ENCODE measurements at regions not wholly inside any gene's neighbourhood (a gene's known extent, or its start where the extent isn't known, plus 50 kb on each side); places are given as distances from the start of the nearest gene placed in this dataset.

DNA sequence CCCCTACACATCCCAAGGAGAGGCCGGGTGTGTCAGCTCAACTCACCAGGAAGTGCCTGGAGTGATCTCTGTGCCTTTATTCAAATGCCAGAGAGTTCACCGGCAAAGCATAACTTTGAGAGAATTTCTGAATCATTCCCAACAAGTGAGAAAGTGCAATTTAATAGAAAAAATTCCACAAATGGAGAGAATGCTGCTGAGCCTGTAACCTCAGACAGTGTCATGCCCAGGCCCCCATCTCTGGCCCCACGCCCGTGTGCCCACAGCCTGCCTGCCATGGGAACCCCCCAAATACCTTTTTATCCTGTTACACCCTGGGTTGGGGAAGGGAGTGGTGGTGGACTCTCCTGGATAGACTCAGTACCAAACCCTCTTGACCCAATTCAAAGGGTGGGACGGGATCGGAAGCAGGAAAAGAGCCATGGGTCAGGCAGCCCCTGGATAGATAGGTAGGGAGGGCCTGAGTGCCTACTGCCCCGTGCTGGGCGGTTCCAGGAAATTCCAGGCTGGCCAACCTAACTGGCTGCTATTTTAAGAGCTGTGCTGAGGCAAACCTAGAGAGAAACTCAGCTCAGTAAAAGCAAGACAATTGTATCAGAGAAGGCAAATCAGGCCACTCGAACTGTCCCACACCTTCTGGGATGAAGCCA, 179.0 kb upstream of the FOXA2 start:
- peak overlapping the region; percentile 12 for H3K4me2 ChIP-seq (ENCODE audit: insufficient read depth, low read length)
- no peaks in the 10 kb centered on the region for H3K27me3 ChIP-seq (ENCODE audit: control insufficient read depth in 2 of 2, insufficient read depth in 2 of 2, low read length in 2 of 2)
- H4K20me1 ChIP-seq (replicated peaks; ENCODE audit: control insufficient read depth, extremely low read depth, insufficient read depth, low read length): no peaks in the 10 kb centered on the region
- ChIA-PET POLR2A (interaction anchor here (1.1 kb wide), 1 partner anchor 595 kb away, joined by 3 read pairs; no protein-coding TSS in a partner anchor), CTCF (interaction anchor here (0.8 to 1.6 kb wide), 6 partner anchors 25 to 416 kb away, joined by 3 to 9 read pairs (median 3); no protein-coding TSS in a partner anchor)
- H3K79me2 ChIP-seq (ENCODE audit: control insufficient read depth, insufficient read depth, low read length): no peaks in the 10 kb centered on the region
- FAIRE-seq (peak; percentile 56), DNase-seq (ENCODE audit: low read depth, low spot score) (peak; percentile 51)
- H3K27ac ChIP-seq (ENCODE audit: insufficient read depth, low read depth, low read length): peak overlapping the region; percentile 34
- H3K9me3 ChIP-seq (replicated peaks; ENCODE audit: control insufficient read depth, insufficient read depth, low read length): no peaks in the 10 kb centered on the region
- TF ChIP-seq, protein P1, sequence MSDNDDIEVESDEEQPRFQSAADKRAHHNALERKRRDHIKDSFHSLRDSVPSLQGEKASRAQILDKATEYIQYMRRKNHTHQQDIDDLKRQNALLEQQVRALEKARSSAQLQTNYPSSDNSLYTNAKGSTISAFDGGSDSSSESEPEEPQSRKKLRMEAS (IDR thresholded peaks at IDR 0.05; ENCODE audit: insufficient read depth, insufficient read length): no peak
- no peak for TF ChIP-seq POLR2AphosphoS5 (IDR thresholded peaks at IDR 0.05; ENCODE audit: insufficient read depth, low read depth, low read length)
- no peak for TF ChIP-seq JUN (IDR thresholded peaks at IDR 0.05; ENCODE audit: borderline replicate concordance, insufficient read depth, insufficient read length, low read depth)
- TF ChIP-seq MYC (IDR thresholded peaks at IDR 0.05; ENCODE audit: low read depth, low read length): no peak
- no peak for TF ChIP-seq POLR2A (IDR thresholded peaks at IDR 0.05; ENCODE audit: low read depth, low read length)
- no peak for TF ChIP-seq FOS (IDR thresholded peaks at IDR 0.05; ENCODE audit: borderline replicate concordance, insufficient read depth, low read length)
- no peak for TF ChIP-seq CTCF (IDR thresholded peaks at IDR 0.05; ENCODE audit: extremely low read depth in 1 of 2, insufficient read depth in 1 of 2, low read depth in 1 of 2, low read length in 2 of 2)
- no peak for TF ChIP-seq EZH2 (IDR thresholded peaks at IDR 0.05; ENCODE audit: borderline replicate concordance, low read depth, low read length, severe bottlenecking)
- H3K4me1 ChIP-seq (ENCODE audit: control insufficient read depth, extremely low read depth, insufficient read depth, low read length): peaks cover 11% of the 10 kb centered on the region
- dilution Hi-C loops (cut with MboI; ENCODE audit: extremely low pct_ligation_motif_present, low sequenced_read_pairs) (no loop called here), intact Hi-C loops (cut with micrococcal nuclease) (loop anchor here (1.0 kb wide), 1 partner anchor 33 kb away; no protein-coding TSS in a partner anchor)
- no peaks in the 10 kb centered on the region for H3K9me1 ChIP-seq (replicated peaks; ENCODE audit: control insufficient read depth, extremely low read depth, insufficient read depth, low read length)
- no peak overlapping the region for H3K9ac ChIP-seq (replicated peaks; ENCODE audit: extremely low read depth, insufficient read depth, low read length)
- H3K36me3 ChIP-seq (ENCODE audit: control insufficient read depth in 2 of 2, extremely low read depth in 1 of 2, insufficient read depth in 2 of 2, low read length in 2 of 2): no peaks in the 10 kb centered on the region
- H2AFZ ChIP-seq (ENCODE audit: low read depth, low read length): peak overlapping the region; percentile 56
- no peak overlapping the region for H3K4me3 ChIP-seq (replicated peaks in 1 of 3; ENCODE audit: insufficient read depth in 1 of 3, low read depth in 1 of 3, low read length in 3 of 3)
- BruUV-seq (replicated peaks): no TSS peak

All from endothelial cell of umbilical vein (primary cell).